GM19239 (cell line): ENCODE measurements at regions not wholly inside any gene's neighbourhood (a gene's known extent, or its start where the extent isn't known, plus 50 kb on each side); places are given as distances from the start of the nearest gene placed in this dataset.

Experiments
- DNase-seq: peaks from one replicate; pipeline ENCODE4 v3.0.0; 2011; ENCODE audit warnings: low spot score; ENCODE audit not compliant: insufficient read length
- FAIRE-seq: peaks from 2 replicates; lab custom pipeline; 2011; peaks lifted over from hg19 to GRCh38; lab: Jason Lieb, UNC

GRCh38 chr9:116020801-116021200, 132.8 kb upstream of the PAPPA start:
- DNase-seq (no peak), FAIRE-seq (no peak)

DNA sequence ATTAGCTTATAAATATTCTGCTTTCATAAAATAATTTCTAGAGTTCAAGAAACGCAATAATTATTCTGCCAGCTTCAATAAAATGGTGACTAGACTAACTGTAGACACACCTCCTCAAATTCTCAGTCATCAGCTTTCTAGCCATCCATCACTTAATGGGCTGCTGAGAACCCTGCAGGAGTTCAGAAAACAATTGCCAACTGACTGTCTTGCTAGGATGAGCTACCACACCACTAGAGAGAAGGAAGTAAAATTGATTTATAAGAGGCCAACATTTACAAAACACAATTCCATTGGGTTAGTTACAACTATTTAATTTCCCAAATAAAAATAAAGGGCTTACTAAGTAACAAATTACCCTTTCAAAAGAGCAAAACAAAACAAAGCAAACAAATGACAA, 126.5 kb upstream of the PAPPA start:
- no peak for DNase-seq

DNA sequence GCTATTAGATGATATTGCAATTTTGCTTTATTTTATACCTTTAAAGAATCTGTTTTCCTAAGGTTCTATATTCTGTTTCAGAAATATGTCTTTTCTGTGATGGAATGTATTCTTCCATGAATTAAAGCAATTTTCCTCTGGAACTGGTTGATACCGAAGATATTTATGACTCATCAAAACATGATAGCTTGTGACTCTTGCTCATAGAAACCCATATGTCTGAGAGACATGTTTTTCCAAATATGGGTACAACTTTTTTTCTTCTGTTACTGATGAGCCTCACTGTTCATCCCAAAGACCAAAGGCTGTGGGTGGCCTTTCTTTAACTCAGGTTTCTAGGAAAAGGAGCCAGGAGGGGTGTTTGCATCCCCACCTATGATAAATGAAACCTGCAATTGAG, 126.1 kb upstream of the PAPPA start:
- no peak for FAIRE-seq
- no peak for DNase-seq

More for the DNA sequence above, 126.5 kb upstream of the PAPPA start:
- no peak for FAIRE-seq

DNA sequence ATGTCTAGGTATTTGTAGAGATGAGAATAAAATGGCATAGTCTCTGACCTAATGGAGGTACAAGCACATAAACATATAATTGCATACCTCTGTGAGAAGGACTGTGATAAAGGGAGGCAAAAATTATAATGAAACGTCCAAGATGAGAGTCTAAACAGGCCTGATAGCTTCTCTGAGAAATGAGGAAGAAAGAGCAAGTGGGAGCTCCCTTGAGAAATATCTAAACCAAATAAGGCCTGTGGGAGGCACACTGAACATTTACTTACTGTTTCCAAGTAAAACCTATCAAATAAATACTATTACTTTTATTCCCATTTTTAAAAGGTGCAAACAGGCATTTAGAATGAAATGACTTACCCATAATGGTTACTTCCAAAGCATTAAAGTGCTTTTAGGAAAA, 125.6 kb upstream of the PAPPA start:
- no peak for FAIRE-seq

GRCh38 chr9:116030517-116030916, 123.1 kb upstream of the PAPPA start:
- FAIRE-seq (no peak), DNase-seq (no peak)

More for the DNA sequence above, 125.6 kb upstream of the PAPPA start:
- no peak for DNase-seq

- FAIRE-seq: no peak
- DNase-seq: no peak
These were observed 120.7 kb upstream of the PAPPA start for GRCh38 chr9:116032683-116033440.

DNA sequence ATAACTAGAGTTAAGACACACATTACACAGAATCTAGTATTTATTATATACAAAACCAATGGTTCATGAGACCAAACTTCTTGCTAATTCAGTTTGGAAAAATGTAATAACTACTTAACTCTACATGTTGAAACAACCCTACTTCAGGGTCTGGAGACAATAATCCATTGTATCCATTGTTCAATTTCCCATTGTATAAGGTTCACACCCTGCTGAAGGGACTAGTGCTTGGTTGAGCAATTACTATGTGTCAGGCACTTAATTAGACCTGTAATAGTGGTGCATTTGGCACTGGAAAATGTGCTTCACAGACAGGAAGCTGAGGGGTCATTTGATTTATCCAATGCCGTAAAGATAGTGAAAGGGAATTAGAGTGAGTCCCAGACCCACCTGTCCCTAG, 114.3 kb upstream of the PAPPA start:
- no peak for FAIRE-seq

GRCh38 chr9:116039893-116040292, 113.7 kb upstream of the PAPPA start:
- DNase-seq (no peak), FAIRE-seq (no peak)

More for the DNA sequence above, 114.3 kb upstream of the PAPPA start:
- no peak for DNase-seq

DNA sequence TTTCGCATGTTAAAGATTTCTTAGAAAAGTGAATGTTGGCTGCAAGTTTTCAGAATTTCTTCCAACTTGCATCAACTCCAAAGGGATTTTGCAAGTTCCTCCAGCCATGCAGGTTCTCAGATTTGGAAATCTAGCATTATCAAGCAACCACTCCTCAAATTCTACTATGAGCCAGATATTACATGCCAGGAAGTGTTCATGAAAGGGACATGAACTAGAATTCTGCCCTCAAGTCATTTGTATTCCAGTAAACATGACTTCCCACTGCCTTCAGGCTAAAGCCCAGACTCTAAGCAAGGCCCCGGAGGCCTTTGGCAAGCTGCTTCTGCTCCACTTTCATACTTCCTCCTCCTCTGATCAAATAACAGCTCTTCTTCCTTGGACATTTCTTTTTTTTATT, 111.3 kb upstream of the PAPPA start:
- FAIRE-seq (no peak), DNase-seq (no peak)

DNA sequence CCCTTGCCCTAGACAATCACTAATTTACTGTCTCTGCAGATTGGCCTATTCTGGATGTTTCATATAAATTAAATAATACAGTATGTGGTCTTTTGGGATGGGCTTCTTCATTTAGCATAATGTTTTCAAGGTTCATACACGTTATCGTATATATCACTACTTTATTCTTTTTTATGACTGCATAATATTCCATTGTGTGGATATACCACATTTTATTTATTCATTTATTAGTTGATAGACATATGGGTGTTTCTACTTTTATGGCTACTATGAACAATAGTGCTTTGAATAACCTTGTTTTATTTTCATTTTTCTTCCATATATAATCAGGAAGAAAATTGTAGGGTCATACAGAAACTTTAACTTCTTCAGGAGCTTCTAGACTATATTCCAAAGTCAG, 108.5 kb upstream of the PAPPA start:
- FAIRE-seq (no peak), DNase-seq (no peak)

- DNase-seq (no peak), FAIRE-seq (no peak)
These were observed 105.5 kb upstream of the PAPPA start for GRCh38 chr9:116048081-116048480.

DNA sequence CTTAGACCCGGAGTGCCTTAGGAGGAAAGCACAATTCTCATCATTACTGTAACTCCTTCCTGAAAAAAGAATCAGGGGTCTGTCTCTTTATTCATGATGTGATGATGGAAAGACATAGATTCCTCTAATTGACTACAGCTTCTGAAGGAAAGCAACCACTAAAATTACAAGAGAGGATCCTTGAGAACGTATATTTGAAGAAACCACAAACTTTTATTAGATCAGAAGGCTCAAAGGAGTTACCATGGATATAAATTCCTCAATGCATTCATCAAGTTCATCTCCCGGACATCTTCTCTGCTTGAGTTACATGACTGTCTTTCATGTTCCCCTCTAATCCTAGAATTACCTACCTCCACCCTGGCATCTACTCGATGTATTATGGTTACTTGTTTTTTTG, 104.1 kb upstream of the PAPPA start:
- DNase-seq: no peak
- FAIRE-seq: no peak

DNA sequence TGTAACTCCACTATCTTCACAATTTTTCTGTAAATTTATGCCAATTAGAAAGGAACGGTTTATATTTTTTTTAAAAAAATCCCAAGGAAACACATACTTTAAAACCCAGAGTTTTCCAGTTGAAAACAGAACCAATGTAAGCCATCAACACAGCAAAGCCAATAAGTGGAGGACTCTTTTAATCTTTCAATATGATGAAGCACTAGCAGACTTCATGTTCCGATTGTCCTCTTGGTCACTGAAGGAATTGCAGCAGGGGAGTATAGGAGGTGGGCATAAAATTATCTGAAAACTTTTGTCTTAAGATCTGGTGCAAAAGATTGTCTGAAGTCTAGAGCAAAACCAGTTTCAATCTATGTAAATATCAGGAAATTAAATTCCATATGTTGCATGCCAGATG, 102.1 kb upstream of the PAPPA start:
- FAIRE-seq (no peak), DNase-seq (no peak)

DNA sequence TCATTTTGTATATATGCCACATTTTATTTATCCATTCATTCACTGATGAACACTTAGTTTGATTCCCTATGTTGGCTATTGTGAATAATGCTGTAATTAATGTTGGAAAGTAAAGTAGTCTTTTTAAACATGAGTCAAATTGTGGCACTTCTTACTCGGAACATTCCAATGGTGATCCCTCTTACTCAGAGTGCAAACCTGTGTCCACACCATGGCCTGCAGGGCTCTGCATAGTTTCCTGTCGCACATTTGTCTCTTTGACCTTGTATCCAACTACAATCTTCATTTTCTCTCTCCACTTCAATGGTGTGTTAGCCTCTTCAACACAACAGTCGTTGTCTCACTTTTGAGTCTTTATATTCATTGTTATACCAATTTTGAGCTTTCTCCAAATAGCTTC, 98.1 kb upstream of the PAPPA start:
- DNase-seq (no peak), FAIRE-seq (no peak)

DNA sequence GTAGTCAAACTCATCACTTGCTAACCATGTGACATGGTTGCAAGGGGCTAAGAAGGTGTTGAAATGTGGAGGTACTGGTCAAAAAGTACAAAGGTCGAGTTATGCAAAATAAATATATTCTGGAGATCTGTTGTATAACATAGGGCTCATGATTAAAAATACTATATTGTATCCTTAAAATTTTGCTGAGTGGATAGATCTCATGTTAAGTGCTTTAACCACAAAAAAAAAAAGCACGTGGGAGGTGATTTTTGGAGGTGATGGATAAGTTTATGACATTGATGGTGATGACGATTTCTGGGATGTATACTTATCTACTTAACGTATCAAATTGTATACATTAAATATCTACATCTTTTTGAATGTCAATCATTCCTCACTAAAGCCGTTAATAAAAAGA, 96.2 kb upstream of the PAPPA start:
- DNase-seq (no peak), FAIRE-seq (no peak)

- FAIRE-seq (no peak), DNase-seq (no peak)
These were observed 95.2 kb upstream of the PAPPA start for GRCh38 chr9:116058421-116058820.

- no peak for FAIRE-seq
- no peak for DNase-seq
These were observed 94.1 kb upstream of the PAPPA start for GRCh38 chr9:116059466-116059865.

GRCh38 chr9:116060631-116061030, 93.0 kb upstream of the PAPPA start:
- DNase-seq (no peak), FAIRE-seq (no peak)

DNA sequence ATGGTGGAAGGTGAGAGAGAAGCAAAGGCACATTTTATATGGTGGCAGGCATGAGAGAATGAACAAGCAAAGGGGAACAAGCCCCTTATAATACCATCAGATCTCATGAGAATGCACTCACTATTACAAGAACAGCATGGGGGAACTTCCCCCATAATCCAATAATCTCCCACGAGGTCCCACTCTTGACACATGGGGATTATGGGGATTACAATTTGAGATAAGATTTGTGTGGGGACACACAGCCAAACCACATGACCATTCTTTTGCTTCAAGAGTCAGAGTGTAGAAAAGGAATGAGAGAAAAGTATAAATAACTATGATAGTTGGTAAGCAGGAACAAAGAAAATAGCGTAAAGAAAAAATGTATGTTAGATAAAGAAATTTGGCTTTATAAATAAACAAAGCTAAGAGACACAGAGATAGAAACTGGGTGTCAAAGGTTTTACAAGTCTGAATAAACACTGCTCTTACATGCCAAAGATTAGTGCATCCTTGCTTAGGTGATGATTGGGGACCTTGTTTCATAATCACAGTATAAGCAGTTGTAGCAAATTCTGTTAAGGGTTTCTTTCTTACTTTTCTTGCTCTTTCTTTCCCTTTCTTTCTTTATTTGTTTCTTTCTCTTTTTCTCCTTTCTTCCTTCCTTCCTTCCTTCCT, 91.9 kb upstream of the PAPPA start:
- no peak for FAIRE-seq
- no peak for DNase-seq

DNA sequence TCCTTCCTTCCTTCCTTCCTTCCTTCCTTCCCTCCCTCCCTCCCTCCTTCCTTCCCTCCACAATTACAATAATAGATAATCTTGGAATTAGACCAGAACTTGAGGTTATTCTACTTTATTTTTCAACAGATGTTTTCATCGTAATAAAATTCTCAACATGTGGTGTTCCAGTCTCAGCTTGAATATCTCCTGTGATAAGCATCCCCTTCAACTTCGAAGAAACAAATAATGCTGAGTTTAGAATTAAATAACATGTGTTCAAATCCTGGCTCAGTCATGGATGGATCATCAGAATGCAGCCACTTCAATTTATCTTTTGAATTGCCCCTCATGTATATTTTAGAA, 91.4 kb upstream of the PAPPA start:
- no peak for FAIRE-seq

GRCh38 chr9:116064970-116065369, 88.6 kb upstream of the PAPPA start:
- DNase-seq (no peak), FAIRE-seq (no peak)

More for the DNA sequence above, 91.4 kb upstream of the PAPPA start:
- DNase-seq: no peak

GRCh38 chr9:116066221-116066620, 87.4 kb upstream of the PAPPA start:
- no peak for FAIRE-seq

More at GRCh38 chr9:116066221-116066620, 87.4 kb upstream of the PAPPA start:
- DNase-seq: no peak
